ENCODE measurements at regions not wholly inside any gene's neighbourhood (a gene's known extent, or its start where the extent isn't known, plus 50 kb on each side); places are given as distances from the start of the nearest gene placed in this dataset.

DNA sequence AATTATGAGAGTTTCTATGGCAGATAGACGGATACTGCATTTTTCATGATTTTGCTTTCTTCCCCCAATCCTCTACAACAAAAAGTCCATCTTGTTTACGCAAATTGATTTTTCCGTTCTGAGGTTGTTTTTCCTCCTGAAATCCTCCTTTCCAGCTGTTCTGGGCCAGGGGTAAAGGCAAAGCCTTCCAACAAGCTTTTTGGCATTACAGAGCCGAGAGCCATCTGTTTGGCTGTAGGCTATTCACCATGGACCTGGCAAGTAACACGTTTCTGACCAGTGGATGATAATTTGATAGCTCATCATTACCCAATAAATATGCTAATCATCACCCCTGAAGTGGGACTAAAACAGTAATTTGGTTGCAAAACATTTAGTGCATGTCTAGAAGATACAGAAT is 226.5 kb downstream of the CBLN4 start:
- TF ChIP-seq, protein P1, sequence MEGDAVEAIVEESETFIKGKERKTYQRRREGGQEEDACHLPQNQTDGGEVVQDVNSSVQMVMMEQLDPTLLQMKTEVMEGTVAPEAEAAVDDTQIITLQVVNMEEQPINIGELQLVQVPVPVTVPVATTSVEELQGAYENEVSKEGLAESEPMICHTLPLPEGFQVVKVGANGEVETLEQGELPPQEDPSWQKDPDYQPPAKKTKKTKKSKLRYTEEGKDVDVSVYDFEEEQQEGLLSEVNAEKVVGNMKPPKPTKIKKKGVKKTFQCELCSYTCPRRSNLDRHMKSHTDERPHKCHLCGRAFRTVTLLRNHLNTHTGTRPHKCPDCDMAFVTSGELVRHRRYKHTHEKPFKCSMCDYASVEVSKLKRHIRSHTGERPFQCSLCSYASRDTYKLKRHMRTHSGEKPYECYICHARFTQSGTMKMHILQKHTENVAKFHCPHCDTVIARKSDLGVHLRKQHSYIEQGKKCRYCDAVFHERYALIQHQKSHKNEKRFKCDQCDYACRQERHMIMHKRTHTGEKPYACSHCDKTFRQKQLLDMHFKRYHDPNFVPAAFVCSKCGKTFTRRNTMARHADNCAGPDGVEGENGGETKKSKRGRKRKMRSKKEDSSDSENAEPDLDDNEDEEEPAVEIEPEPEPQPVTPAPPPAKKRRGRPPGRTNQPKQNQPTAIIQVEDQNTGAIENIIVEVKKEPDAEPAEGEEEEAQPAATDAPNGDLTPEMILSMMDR (IDR thresholded peaks at IDR 0.05) = no peak
- no peak for TF ChIP-seq POLR2A (IDR thresholded peaks at IDR 0.05)
